Ishikawa (cell line): ENCODE measurements at regions not wholly inside any gene's neighbourhood (a gene's known extent, or its start where the extent isn't known, plus 50 kb on each side); places are given as distances from the start of the nearest gene placed in this dataset.

ENCODE experiments used
- CEBPB ChIP-seq: IDR thresholded peaks from 2 replicates; pipeline ENCODE4 v1.6.1; 2012
- EP300 ChIP-seq: IDR thresholded peaks from 2 replicates; pipeline ENCODE4 v1.6.1; 2012; ENCODE audit warnings: borderline replicate concordance
- FOXM1 ChIP-seq: IDR thresholded peaks from 2 replicates; pipeline ENCODE4 v1.6.1; 2012; ENCODE audit warnings: low read depth, borderline replicate concordance
- NFIC ChIP-seq: IDR thresholded peaks from 2 replicates; pipeline ENCODE4 v1.6.1; 2012
- RAD21 ChIP-seq: IDR thresholded peaks from 2 replicates; pipeline ENCODE4 v1.6.1; 2012; ENCODE audit warnings: low read depth
- TCF12 ChIP-seq: IDR thresholded peaks from 2 replicates; pipeline ENCODE4 v1.6.1; 2012; ENCODE audit warnings: low read depth
- TEAD4 ChIP-seq: IDR thresholded peaks from 2 replicates; pipeline ENCODE4 v1.6.1; 2012
- YY1 ChIP-seq: IDR thresholded peaks from 2 replicates; pipeline ENCODE4 v1.6.1; 2012; ENCODE audit warnings: low read depth
- TF ChIP-seq, protein P1 (sequence below): IDR thresholded peaks from 2 replicates; pipeline ENCODE4 v1.6.1; 2012; ENCODE audit warnings: low read depth, mild to moderate bottlenecking
- TF ChIP-seq, protein P2 (sequence below): IDR thresholded peaks from 2 replicates; pipeline ENCODE4 v1.6.1; 2012
- TF ChIP-seq, protein P3 (sequence below): IDR thresholded peaks from 2 replicates; pipeline ENCODE4 v1.6.1; 2012

DNA sequence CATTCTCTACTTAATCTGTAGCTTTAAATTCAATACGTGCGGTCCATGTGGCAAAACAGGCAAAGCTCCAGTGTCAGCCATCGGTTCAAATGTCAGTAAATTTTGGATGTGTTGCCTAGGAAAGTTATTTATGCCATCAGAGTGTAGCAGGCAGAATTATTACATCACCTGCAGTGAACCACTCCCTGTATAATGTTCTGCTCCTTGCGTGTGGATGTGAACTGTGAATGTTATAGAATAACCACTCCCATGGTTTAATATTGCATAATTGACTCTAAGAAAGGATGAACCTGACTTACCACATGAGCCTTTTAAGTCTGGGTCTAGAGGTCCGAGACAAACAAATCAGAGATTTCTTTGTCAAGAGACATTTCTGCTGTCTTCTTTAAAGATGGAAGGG, 145.5 kb downstream of the GOLIM4 start:
- TF ChIP-seq EP300, result no peak
- no peak for TF ChIP-seq TCF12
- TF ChIP-seq TEAD4, result no peak
- TF ChIP-seq, protein P1, sequence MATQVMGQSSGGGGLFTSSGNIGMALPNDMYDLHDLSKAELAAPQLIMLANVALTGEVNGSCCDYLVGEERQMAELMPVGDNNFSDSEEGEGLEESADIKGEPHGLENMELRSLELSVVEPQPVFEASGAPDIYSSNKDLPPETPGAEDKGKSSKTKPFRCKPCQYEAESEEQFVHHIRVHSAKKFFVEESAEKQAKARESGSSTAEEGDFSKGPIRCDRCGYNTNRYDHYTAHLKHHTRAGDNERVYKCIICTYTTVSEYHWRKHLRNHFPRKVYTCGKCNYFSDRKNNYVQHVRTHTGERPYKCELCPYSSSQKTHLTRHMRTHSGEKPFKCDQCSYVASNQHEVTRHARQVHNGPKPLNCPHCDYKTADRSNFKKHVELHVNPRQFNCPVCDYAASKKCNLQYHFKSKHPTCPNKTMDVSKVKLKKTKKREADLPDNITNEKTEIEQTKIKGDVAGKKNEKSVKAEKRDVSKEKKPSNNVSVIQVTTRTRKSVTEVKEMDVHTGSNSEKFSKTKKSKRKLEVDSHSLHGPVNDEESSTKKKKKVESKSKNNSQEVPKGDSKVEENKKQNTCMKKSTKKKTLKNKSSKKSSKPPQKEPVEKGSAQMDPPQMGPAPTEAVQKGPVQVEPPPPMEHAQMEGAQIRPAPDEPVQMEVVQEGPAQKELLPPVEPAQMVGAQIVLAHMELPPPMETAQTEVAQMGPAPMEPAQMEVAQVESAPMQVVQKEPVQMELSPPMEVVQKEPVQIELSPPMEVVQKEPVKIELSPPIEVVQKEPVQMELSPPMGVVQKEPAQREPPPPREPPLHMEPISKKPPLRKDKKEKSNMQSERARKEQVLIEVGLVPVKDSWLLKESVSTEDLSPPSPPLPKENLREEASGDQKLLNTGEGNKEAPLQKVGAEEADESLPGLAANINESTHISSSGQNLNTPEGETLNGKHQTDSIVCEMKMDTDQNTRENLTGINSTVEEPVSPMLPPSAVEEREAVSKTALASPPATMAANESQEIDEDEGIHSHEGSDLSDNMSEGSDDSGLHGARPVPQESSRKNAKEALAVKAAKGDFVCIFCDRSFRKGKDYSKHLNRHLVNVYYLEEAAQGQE, result no peak
- TF ChIP-seq, protein P2, sequence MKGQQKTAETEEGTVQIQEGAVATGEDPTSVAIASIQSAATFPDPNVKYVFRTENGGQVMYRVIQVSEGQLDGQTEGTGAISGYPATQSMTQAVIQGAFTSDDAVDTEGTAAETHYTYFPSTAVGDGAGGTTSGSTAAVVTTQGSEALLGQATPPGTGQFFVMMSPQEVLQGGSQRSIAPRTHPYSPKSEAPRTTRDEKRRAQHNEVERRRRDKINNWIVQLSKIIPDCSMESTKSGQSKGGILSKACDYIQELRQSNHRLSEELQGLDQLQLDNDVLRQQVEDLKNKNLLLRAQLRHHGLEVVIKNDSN, result no peak
- TF ChIP-seq, protein P3, sequence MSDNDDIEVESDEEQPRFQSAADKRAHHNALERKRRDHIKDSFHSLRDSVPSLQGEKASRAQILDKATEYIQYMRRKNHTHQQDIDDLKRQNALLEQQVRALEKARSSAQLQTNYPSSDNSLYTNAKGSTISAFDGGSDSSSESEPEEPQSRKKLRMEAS, result no peak
- TF ChIP-seq YY1, result no peak
- no peak for TF ChIP-seq NFIC
- no peak for TF ChIP-seq FOXM1
- no peak for TF ChIP-seq CEBPB
- TF ChIP-seq RAD21, result no peak
